HFF-Myc (cell line): ENCODE measurements at regions not wholly inside any gene's neighbourhood (a gene's known extent, or its start where the extent isn't known, plus 50 kb on each side); places are given as distances from the start of the nearest gene placed in this dataset.

Experiments
- DNase-seq: peaks from one replicate; pipeline ENCODE4 v3.0.0-alpha.2; 2011; ENCODE audit warnings: low read depth; ENCODE audit errors: extremely low read depth
- H3K4me3 ChIP-seq: replicated peaks from 2 replicates; pipeline ENCODE4 v1.5.1; 2011; ENCODE audit warnings: low read depth, mild to moderate bottlenecking, control low read depth, low read length
- TF ChIP-seq, protein P1 (sequence below): IDR thresholded peaks from 2 replicates; pipeline ENCODE4 v1.5.1; 2012; ENCODE audit warnings: mild to moderate bottlenecking, low read depth, low read length, control low read depth; ENCODE audit errors: missing control alignments

DNA sequence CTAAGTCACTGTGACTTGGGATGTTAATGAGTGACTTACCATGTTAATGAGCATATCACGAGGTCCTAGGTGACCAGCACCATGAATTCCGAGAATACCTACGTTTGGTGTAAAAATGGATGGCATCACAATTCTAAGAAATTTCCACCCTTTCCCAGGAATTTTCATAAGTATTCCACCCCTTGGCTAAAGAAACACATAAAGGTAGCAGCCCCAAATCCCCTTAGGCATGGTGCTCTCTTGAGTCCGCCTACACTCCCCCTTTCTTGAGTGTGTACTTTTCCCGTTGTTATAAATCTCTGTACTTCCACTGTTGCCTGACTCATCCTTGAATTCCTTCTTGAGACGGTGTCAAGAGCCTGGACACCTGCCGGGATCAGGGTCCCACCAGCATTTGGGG, 504.0 kb upstream of the RBFOX1 start:
- TF ChIP-seq, protein P1, sequence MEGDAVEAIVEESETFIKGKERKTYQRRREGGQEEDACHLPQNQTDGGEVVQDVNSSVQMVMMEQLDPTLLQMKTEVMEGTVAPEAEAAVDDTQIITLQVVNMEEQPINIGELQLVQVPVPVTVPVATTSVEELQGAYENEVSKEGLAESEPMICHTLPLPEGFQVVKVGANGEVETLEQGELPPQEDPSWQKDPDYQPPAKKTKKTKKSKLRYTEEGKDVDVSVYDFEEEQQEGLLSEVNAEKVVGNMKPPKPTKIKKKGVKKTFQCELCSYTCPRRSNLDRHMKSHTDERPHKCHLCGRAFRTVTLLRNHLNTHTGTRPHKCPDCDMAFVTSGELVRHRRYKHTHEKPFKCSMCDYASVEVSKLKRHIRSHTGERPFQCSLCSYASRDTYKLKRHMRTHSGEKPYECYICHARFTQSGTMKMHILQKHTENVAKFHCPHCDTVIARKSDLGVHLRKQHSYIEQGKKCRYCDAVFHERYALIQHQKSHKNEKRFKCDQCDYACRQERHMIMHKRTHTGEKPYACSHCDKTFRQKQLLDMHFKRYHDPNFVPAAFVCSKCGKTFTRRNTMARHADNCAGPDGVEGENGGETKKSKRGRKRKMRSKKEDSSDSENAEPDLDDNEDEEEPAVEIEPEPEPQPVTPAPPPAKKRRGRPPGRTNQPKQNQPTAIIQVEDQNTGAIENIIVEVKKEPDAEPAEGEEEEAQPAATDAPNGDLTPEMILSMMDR, result no peak
- no peak overlapping the region for H3K4me3 ChIP-seq
- no peak for DNase-seq

DNA sequence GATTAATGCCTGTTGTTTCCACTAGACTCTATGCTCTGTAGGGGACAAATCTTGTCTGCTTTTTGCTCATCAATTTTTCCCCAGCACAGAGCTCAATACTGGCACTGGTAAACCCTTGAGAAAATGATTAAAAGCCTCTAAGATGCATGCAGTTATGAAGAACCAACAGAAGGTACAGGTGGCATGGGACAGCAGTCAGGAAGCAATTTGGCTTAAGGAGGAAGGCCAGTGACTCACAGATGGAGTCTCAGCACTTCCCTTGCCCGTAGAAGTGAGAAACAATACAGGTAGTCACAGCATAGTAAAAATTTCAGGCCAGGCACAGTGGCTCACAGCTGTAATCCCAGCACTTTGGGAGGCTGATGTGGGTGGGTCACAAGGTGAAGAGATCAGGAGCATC, 504.7 kb upstream of the RBFOX1 start:
- TF ChIP-seq, protein P1, result no peak
- H3K4me3 ChIP-seq, result no peak overlapping the region
- DNase-seq, result no peak

DNA sequence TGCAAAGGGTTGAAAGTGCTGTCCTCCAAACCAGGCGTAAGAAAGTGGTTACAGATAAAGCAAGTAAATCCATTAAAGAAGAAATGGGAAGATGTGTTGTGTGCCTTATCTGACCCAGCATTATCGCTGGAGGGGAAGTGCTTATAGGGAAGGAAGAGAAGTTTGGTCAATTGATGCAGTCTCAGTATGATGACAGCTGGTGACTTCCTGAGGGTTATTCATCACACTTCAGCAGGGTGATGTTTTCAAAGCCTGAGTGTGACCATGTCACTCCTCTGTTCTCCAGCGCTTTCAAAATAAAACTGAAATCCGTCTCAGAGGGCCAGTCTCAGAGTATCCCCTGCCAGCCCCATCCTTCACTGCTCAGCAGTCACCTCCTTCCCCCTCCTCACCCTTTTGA, 505.4 kb upstream of the RBFOX1 start:
- TF ChIP-seq, protein P1, result no peak
- H3K4me3 ChIP-seq, result no peak overlapping the region
- DNase-seq, result no peak

DNA sequence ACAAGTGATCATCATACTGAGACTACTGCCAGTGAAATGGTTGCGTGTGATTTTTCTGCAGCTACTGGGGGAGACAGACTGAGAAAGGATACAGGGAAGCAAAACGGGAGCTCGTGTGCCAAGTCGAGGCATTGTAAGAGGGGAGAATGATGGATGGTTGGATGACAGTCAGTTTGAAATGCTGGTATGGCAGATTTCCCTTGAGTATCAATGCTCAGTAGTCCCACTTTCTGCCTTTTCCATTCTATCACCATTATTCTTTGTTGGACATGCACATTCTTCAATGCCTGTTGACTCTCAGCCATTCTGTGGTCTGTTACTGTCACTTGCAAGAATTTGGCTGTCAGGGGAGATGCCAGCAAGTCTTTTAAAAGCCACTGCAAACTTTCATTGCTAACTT, 510.6 kb upstream of the RBFOX1 start:
- no peak for DNase-seq
- H3K4me3 ChIP-seq, result no peak overlapping the region
- TF ChIP-seq, protein P1, result no peak

DNA sequence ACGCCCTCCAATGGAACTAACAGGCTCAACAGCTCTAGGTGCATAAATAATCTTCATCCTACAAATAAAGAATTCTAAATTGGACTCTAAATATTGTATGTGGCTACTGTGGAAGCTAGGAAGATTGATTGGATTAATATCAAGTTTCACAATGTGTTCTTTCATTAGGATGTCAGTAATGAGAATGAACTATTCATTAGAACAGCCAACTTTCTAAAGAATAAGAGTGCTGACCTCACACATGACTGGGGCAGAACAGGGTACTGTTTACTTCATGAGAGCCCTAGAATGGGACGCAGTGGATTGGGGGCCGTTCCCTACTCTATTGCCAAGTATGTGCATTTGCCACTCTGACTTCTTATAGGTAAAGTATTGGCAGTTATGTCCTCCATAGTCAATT, 528.2 kb upstream of the RBFOX1 start:
- TF ChIP-seq, protein P1, result no peak
- no peak for DNase-seq

DNA sequence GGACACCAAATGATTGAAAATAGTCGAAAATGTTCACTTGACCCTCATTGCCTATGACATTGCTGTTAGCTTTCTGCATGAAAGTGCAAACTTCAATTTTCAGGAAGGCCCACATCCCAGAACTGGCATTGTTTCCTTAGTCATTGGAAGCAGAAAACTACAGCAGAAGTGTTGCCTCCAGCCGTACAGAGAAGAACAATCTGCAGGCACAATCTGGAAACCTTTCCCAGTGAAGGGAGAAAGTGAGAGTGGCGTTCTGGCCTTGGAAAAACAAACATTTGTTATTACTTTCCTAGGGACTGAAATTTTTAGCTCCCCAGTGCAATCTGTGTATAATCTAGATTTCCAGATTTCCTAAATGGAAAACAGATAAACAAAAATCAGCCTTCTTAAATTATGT, 529.5 kb upstream of the RBFOX1 start:
- no peak overlapping the region for H3K4me3 ChIP-seq
- TF ChIP-seq, protein P1, result no peak
- no peak for DNase-seq

More for the DNA sequence above, 528.2 kb upstream of the RBFOX1 start:
- no peak overlapping the region for H3K4me3 ChIP-seq

DNA sequence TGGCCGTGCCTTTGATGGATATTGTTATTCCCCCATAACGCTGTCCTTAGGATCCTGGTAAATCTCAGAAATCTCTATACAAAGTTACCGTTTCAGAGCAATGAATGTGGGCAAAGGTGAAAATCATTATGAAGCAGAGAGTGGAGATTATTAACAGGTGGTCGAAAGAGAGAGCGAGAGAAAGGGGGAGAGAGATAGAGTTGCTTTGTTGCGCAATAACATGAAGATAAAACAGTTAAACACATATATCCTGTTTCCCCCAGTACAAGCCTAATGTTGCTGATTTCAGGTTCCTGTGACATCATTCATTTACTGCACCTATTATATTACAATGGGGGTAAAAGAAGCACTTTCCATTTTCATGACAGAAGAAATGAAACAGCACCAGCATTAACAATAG, 535.4 kb upstream of the RBFOX1 start:
- no peak overlapping the region for H3K4me3 ChIP-seq
- DNase-seq, result no peak
- TF ChIP-seq, protein P1, result no peak
